GM19397 (cell line): ENCODE measurements at regions not wholly inside any gene's neighbourhood (a gene's known extent, or its start where the extent isn't known, plus 50 kb on each side); places are given as distances from the start of the nearest gene placed in this dataset.
A peak's percentile ranks its signal among the peaks of the same experiment; 100 is the strongest.
"Not testable (repeated sequence)": the region's sequence is repeated elsewhere in the genome, so short reads cannot be mapped to it uniquely, and the experiment has no call there.

Experiments used
- ATAC-seq: cut with Tn5 transposase; IDR thresholded peaks from one replicate; pipeline ENCODE4 v1.9.1; 2021; ENCODE audit warnings: mild to moderate bottlenecking, moderate library complexity; ENCODE audit not compliant: unreplicated experiment

DNA sequence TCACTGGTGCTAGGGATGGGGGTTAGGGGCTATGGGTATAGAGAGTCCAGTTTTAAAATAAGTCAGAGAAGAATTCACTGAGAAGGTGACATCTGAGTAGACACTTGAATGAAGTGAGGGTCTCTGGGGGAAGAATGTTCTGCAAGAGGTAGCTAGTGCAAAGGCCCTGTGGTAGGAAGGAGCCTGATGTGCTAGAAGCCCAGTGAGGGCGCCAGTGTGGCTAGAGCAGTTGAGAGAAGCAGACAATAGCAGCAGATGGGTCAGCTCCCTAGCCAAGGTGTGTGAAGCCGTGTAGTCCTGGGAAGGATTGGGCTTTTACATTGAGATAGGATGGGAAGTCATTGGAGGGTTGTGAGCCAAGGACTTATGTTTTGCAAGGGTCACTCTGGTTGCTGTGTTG lies 105.8 kb upstream of the PELI1 start:
- ATAC-seq = no peak

DNA sequence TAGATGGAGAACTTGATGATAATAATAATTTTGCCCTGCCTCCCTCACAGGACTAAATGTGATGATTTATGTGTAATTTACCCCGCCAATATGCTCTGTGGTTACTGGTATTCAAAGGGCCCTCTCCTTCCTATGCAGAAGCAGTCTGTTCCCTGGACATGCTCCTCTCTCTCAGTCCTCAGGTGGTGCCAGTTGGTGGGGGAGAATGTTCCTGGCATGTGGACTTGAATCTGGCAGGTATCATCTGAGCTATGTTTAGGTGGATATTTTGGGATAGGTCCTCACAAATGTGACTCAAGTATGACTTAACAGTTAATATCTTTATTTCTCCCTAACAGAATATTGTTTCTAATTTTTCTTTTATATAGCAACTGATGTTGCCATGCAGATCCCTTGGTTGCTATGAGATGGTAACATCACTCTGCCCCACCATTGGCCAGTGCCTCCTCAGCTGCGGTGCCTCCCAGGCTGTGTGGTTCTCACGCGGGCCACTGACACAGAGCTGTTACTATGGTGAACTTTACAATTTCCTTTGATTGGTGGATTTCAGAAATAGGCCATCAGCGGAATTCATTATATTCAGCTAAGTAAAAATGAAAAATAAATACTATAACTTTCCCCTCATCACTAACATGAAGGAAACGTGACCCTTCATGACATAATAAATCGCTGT lies 106.7 kb upstream of the PELI1 start:
- ATAC-seq = no peak

DNA sequence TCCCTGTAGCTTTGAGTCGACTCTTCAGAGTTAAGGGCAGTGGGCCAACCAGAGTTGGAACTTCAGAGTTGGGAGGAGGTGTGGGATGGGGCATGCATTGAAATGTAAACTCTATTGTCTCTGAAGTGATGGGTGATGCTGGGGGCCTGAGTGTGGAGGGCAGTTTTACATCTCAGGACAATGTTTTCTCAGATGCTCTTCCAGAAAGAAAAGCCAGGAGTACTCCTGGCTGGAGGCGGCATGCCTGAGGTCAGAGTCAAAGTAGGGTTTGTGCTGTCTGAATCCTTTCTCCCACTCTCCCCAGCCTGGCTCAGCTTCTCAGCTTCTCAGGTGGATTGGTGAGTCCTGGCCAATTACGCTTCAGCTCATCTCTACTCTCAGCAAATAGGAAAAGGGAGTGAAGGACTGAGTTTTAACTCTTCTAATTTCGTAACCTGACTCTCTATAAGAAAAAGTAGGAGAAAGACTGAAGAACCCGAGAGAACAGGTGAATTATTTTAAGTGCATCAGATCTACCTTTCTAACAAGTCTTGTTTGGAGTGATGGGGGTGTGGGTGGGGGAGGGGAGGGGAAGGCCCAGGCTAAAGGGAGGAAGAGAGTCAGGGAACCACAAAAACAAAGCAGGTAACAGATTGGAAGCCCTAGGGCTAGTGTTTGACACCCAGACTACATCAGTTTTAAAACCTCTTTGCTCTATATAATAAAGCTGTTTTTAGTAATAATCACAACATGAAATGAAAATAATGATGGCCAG lies 107.5 kb upstream of the PELI1 start:
- no peak for ATAC-seq

DNA sequence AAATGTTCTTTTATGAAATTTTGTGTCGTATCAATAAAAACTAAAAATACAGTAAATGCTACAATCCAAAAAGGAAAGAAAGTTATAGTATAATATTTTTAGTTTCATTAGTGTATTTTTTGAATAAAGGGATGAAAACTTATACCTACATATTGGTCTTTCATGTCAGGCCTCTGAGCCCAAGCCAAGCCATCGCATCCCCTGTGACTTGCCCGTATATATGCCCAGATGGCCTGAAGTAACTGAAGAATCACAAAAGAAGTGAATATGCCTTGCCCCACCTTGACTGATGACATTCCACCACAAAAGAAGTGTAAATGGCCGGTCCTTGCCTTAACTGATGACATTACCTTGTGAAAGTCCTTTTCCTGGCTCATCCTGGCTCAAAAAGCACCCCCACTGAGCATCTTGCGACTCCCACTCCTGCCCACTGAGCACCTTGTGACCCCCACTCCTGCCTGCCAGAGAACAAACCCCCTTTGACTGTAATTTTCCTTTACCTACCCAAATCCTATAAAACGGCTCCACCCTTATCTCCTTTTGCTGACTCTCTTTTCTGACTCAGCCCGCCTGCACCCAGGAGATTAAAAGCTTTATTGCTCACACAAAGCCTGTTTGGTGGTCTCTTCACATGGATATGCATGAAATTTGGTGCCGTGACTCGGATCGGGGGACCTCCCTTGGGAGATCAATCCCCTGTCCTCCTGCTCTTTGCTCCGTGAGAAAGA lies 108.2 kb upstream of the PELI1 start:
- not testable (repeated sequence) for ATAC-seq

DNA sequence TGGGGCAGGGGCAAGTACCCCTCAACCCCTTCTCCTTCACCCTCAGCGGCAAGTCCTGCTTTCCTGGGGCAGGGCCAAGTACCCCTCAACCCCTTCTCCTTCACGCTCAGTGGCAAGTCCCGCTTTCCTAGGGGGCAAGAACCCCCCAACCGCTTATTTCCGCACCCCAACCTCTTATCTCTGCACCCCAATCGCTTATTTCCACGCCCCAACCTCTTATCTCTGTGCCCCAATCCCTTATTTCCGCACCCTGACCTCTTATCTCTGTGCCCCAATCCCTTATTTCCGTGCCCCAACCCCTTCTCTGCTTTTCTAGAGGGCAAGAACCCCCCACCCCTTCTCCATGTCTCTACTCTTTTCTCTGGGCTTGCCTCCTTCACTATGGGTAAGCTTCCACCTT lies 109.2 kb upstream of the PELI1 start:
- ATAC-seq = not testable (repeated sequence)

DNA sequence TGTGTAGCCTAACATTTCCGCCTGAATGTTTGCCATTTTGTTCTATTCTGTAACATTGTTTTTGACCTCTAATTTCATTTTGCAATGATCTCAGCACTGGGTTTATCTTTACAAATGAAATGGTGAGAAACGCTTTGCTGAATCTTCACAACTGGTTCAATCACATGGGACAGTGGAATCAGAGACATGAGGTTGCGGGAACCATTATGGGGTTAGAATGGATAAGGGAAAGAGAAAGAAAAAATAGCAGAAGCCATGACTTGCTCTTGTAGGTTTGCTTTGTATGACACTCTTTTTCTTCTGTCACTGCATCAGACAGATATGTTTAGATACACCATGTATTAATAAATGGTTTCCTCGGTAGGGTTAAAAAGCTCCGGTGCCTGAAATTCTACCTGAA lies 114.3 kb upstream of the PELI1 start:
- no peak for ATAC-seq

DNA sequence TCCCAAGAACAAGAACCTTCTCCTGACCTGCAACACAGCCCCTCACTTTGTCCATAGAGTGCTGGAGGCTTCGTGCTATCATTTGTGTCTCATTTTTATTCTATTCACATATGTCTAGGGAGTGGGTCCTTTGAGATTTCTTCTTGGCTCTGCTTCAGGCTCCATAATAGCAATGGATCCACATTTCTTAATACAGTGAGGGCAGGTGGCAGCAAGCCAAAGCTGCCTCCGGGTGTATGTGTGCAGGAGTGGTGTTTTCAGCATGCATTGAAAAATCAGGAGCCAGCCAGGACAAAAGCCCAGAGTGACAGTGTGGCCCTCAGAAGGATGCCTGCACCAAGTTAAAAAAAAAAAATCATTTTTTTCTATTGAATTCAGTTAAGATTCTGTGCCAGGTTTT lies 115.1 kb upstream of the PELI1 start:
- ATAC-seq = no peak

DNA sequence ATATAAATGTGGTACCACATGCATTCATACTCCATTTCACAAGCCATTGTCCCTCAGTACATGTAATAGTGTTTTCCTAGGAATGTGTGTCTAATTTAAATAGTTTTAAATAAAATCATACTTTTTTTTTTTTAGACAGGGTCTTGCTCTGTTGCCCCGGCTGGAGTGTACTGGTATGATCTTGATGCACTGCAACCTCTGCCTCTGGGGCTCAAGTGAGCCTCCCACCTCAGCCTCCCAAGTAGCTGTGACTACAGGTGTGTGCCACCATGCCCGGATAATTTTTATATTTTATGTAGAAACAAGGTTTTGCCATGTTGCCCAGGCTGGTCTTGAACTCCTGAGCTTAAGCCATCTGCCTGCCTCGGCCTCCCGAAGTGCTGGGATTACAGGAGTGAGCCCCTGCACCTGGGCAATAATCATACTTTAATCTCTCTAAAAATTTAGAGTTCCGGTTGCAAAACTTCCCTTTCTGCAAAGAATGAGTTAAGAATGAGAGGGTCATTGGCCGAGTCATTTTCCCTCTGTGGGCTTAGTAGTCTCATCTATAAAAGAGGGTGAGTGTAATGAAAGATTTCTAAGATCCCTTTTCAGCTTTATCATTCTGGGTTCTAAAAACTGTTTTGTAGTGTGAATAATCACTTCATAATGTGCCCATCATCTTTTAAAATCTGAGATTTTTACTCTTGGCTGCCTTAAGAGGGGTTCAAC lies 116.0 kb upstream of the PELI1 start:
- peak; percentile 8 for ATAC-seq

DNA sequence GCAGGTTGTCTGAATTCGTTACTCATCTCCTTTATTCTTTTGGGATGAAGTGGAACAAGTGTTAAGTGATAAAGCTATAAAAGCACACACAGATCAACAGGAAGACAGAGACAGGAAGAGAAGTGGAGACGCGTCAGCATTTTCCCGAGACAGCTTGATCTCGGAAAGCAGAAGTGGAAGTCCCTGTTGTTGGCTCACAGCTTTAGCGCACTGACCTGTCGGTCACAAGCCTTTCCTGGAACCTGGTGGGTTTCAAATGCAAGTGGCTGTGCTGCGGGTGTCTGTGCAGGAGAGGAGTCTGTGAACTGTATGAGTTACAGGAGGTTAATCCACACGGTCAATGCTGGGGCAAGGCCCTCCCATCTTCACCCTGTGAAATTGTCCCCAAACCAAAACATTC lies 116.6 kb upstream of the PELI1 start:
- peak; percentile 85 for ATAC-seq

DNA sequence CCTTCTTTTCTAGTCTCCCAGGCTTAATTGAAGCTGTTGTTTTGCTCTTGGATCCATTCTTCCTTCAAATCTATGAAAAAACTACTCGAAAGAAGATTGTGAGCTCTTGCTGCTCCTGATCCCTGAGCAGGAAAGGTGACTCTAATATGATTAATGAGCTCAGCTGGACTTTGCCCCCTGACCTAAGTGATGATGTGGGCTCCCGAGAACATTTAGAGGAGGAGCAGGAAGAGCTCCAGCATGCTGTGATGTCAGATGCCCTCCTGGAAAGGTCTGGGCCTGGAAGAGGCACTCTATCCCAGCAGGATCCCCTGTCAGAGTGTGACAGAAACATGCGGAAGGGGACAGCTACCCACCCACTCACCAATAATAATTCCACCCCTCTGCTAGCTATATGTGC lies 117.9 kb upstream of the PELI1 start:
- ATAC-seq = no peak

DNA sequence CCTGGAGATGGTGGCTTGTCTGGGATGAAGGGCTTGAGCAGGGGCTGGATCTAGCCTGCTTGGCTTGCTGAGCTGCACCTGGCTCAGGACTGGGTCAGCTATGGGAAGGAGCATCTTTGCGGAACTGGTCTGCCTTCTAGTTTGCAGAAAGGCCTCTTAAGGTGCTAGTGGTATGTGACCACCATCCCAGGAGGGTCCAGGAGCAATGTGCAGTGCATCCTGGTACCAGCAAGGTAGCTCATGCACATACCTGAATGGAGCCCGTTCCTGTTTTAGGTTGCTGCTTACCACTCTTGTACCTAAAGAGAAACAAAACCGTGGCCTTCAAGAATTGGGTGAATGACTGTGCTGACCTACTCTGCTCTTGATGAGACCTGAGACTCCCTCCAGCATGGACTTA lies 118.6 kb upstream of the PELI1 start:
- no peak for ATAC-seq

DNA sequence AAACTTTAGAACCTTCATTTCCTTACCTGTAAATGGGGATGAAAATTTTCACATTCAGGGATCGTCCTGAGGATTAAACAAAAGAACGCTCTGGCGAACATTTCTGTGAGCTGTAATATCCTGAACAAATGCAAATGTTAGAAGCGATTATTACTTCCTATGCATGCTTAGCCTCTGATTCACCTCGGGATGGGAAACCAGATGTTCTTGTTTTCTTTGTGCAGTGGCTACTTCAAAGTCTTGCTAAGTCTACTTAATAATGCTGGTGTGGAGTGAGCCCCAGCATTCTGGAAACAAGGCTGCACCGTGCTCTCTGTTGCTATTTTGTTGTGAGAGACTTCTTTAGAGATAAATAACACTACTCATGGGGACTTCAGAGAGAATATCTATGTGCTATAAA lies 119.1 kb upstream of the PELI1 start:
- no peak for ATAC-seq

DNA sequence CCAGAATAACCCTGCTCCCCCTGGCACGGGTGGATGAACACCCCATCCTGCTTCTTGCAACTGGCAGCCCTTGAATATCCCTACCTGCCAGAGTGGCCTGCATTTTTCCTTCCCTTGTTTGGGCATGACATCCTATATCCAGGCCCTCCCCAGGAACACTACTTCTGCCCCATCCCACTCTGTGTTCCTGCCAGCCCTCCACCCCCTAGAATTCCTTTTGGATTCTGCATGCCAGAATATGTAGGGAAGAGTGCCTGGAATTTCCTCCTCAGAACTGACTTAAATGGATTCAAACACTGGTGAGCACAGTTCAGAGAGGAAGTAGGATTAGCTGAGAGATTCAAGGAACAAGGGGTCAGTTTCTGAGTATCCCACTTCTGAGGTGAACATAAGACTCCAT lies 123.5 kb upstream of the PELI1 start:
- ATAC-seq = no peak

DNA sequence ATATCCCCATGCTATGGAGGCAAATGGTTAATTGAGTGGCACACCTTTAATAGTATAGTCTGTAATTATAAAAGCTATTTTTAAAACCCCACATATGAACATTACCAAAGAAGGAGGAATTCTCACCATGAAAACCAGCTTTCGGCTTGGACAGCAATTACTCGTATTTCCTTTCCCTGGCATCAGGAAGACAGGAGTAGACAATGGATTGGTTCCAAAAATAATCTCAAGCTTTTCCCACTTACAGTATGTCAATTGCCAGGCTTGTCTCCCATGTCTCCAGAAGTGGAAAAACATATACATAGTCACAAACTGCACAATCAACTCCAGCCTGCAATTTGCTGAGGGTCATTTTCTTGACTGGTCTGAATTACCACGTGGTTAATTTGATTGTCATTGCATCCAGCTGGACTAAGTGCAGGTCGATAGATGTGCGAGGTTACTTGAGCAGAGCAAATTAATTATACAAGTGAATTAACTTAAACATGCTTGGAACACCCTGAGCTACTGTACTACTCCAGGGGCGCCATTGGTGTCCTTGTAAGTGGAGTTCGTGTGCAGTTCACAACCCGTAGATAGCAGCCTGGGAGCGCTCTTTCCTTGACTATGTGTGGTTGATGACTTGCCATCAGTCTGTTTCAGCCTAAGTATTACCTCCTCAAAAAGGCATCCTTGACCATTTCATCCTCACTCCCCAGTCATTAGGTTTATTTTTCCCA lies 124.3 kb upstream of the PELI1 start:
- ATAC-seq = no peak

DNA sequence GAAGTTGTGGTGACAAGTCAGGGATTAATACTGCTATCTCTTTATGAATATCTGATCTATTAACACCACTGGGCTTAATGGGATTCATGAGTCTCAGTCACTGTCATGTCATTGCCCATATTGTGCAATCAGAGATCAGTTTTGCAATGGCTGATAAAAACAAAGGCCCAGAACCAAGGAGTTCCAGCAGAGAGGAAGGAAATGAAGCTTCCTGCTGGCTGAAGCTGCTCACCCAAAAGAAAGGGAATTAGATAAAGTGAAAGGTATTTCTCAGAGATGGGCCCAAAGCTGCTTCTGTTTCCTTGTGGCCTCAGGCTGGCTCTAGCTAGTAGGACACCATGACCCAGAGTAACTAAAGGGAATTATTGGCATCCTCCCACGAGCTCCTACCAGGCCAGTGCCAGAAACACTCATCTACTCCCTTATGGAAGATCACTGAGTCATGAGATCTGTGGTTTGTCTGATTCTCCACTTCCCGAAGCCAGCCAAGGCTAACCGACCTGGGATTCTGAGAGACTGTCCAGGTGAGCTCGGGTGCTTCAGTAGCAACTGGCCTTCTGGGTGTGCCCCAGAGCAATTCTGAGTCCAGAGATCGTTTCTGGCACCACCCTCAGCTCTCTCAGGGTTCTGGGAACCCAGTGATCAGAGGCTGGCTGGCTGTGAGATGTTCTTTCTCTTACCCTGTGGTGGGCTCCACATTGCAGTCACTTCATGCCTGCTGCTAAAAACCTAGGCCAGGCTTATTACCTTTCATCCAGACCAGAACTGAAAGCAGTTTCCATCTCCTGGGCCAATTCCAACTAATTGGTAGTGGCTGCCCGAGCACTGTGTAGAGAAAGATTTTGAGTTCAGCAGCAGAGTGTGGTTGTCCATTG lies 129.5 kb upstream of the PELI1 start:
- no peak for ATAC-seq

DNA sequence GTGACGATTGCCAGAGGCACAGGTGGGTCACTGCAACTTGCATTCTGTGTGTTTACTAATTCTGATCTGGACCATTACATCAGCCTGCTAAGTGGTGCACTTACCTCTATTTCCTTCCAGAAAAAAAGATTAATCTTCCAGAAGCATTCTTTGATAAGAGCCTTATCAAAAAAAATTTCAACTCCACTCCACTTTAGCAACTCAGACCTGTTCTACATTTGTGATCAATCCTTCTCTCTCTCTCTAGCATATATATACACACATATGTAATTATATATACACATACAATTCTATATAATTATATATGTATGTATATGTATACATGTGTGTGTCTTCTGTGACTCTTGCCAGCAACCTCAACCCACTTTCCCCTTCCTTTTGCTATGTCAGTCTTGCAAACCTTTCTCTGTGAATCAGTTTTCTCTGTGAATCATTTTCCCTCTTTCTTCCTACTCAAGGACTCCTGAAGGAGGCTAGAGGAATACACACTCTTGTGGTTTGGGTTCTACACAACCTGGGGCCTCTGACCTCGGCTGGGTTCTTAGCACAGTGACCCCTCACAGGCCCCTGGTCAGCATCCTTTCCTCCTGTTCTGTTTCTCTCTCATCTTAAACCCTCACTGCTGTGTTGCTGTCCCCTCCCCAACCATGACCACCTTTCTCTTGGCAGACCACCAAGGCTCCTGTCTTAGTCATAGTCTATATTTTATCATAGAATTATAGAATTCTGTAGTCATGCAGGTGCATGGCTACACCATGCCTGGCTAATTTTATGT lies 130.4 kb upstream of the PELI1 start:
- ATAC-seq = no peak

DNA sequence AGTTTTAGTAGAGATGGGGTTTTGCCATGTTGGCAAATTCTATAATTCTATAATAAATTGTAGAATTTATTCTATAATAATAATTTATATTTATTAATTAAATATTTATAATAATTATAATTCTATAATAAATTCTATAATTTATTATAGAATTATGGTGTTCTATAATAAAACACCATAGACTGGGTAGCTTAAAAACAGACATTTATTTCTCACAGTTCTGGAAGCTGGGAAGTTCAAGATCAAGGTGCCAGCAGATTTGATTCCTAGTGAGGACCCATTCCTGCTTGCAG lies 130.9 kb upstream of the PELI1 start:
- no peak for ATAC-seq

DNA sequence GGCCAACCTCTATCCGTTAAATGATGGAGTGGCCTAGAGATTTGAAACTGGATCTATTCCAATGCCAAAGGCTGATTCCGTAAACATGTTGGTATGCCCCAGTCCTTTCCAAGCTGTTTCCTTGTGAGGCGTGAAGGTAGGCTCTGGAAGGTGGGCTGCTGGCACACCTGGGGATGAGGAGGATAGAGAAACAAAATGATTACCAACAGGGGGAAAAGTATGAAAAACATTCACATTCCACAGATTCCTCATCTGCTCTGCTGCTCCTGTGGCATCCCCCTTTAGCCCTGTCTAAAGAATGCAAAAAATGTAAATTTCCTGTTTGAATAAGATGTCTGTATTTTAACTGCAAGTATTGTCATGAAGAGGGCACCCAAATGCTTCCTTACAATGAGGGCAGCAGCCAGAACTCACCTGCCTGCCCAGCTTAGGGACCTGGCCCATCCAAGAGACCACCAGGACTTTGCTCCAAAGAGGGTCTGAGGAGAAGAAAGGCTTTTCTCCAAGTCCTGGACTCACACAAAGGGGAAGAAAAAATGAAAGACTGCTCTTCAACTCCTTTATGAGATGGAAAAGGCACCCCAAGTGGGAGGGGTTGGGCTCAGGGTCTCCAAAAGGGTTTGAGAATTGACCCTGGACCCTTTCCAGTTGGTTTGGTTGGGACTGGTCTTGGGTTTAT lies 132.3 kb upstream of the PELI1 start:
- ATAC-seq = no peak
